GM23338 (cell line): ENCODE measurements at regions not wholly inside any gene's neighbourhood (a gene's known extent, or its start where the extent isn't known, plus 50 kb on each side); places are given as distances from the start of the nearest gene placed in this dataset.

Experiments used
- ATAC-seq: fragments of 200-7000 bp; cut with Tn5 transposase; 3 replicates; pipeline ENCODE4 v1.9.1; 2020
- DNase-seq: peaks from one replicate; pipeline ENCODE4 v3.0.0-alpha.2; 2015; ENCODE audit warnings: low spot score
- H2AFZ ChIP-seq: fragments of 200-600 bp; sonication (generic); 2 replicates; pipeline ENCODE4 v1.8.0; 2016; ENCODE audit warnings: antibody characterized with exemption, mild to moderate bottlenecking, moderate library complexity
- H3F3A ChIP-seq: fragments of 200-600 bp; sonication (generic); replicated peaks from 2 replicates; pipeline ENCODE4 v1.8.0; 2017; ENCODE audit warnings: antibody characterized with exemption, mixed run types, low read depth
- H3K27ac ChIP-seq: fragments of 200-600 bp; sonication (generic); 2 replicates; pipeline ENCODE4 v1.6.1; 2016; ENCODE audit warnings: low read depth
- H3K27me3 ChIP-seq: fragments of 200-600 bp; sonication (generic); 2 replicates; pipeline ENCODE4 v1.8.0; 2016; ENCODE audit warnings: mild to moderate bottlenecking, mixed run types, moderate library complexity; ENCODE audit not compliant: insufficient read depth
- H3K36me3 ChIP-seq: fragments of 200-600 bp; sonication (generic); 2 replicates; pipeline ENCODE4 v1.8.0; 2016; ENCODE audit warnings: mild to moderate bottlenecking; ENCODE audit not compliant: insufficient read depth
- H3K4me1 ChIP-seq: fragments of 200-600 bp; sonication (generic); 2 replicates; pipeline ENCODE4 v1.8.0; 2016; ENCODE audit warnings: mild to moderate bottlenecking, moderate library complexity; ENCODE audit not compliant: insufficient read depth
- H3K4me2 ChIP-seq: fragments of 200-600 bp; sonication (generic); 2 replicates; pipeline ENCODE4 v1.7.1; 2017; ENCODE audit warnings: mixed run types
- H3K4me3 ChIP-seq: fragments of 200-600 bp; sonication (generic); 2 replicates; pipeline ENCODE4 v1.6.1; 2016; ENCODE audit warnings: mixed run types
- H3K79me2 ChIP-seq: fragments of 200-600 bp; sonication (generic); replicated peaks from 2 replicates; pipeline ENCODE4 v1.8.0; 2017; ENCODE audit warnings: mild to moderate bottlenecking; ENCODE audit not compliant: insufficient read depth
- H3K9me2 ChIP-seq: fragments of 200-600 bp; sonication (generic); 2 replicates; pipeline ENCODE4 v1.8.0; 2017; ENCODE audit not compliant: insufficient read depth
- H4K20me1 ChIP-seq: fragments of 200-600 bp; sonication (generic); replicated peaks from 2 replicates; pipeline ENCODE4 v1.8.0; 2017; ENCODE audit warnings: mild to moderate bottlenecking; ENCODE audit not compliant: insufficient read depth
- H3K27ac Mint-ChIP-seq: 2 replicates; pipeline ENCODE4 v1.8.0; 2020; ENCODE audit warnings: inconsistent platforms, mild to moderate bottlenecking, moderate library complexity, mixed read lengths
- H3K27me3 Mint-ChIP-seq: 3 replicates; pipeline ENCODE4 v1.8.0; 2022; ENCODE audit warnings: low read depth, mild to moderate bottlenecking, moderate library complexity, mixed read lengths, inconsistent platforms; ENCODE audit not compliant: insufficient read depth, poor library complexity
- H3K36me3 Mint-ChIP-seq: 3 replicates; pipeline ENCODE4 v1.8.0; 2021; ENCODE audit warnings: low read depth, mild to moderate bottlenecking, inconsistent platforms, moderate library complexity, mixed read lengths
- H3K4me1 Mint-ChIP-seq: 3 replicates; pipeline ENCODE4 v1.8.0; 2020; ENCODE audit warnings: mild to moderate bottlenecking, inconsistent platforms, mixed read lengths
- H3K4me3 Mint-ChIP-seq: 3 replicates; pipeline ENCODE4 v1.8.0; 2021; ENCODE audit warnings: moderate library complexity, mild to moderate bottlenecking, inconsistent platforms, mixed read lengths
- H3K9me3 Mint-ChIP-seq: 3 replicates; pipeline ENCODE4 v1.8.0; 2020; ENCODE audit warnings: moderate library complexity, mild to moderate bottlenecking, inconsistent platforms, mixed read lengths
- CREB1 ChIP-seq: fragments of 250-450 bp; sonication (Bioruptor Pico); IDR thresholded peaks from 2 replicates; pipeline ENCODE4 v1.5.0; 2020; ENCODE audit warnings: low read depth, mild to moderate bottlenecking, moderate library complexity
- ETS1 ChIP-seq: IDR thresholded peaks from 2 replicates; pipeline ENCODE4 v1.6.1; 2016; ENCODE audit warnings: antibody characterized with exemption
- EZH2phosphoT487 ChIP-seq: fragments of 200-600 bp; sonication (generic); IDR thresholded peaks from one replicate; pipeline ENCODE4 v1.8.1; 2018; ENCODE audit warnings: antibody characterized with exemption; ENCODE audit not compliant: unreplicated experiment
- NANOG ChIP-seq: IDR thresholded peaks from 2 replicates; pipeline ENCODE4 v1.6.1; 2016; ENCODE audit warnings: antibody characterized with exemption, borderline replicate concordance
- REST ChIP-seq: IDR thresholded peaks from one replicate; pipeline ENCODE4 v1.6.1; 2018; ENCODE audit warnings: antibody characterized with exemption; ENCODE audit not compliant: unreplicated experiment
- STAT1 ChIP-seq: IDR thresholded peaks from one replicate; pipeline ENCODE4 v1.6.1; 2016; ENCODE audit warnings: antibody characterized with exemption; ENCODE audit not compliant: unreplicated experiment
- ZNF331 ChIP-seq: fragments of 250-450 bp; sonication (Bioruptor Pico); IDR thresholded peaks from 2 replicates; pipeline ENCODE4 v1.5.0; 2020; ENCODE audit warnings: low read depth, mild to moderate bottlenecking, moderate library complexity
- ZNF462 ChIP-seq: fragments of 250-450 bp; sonication (Bioruptor Pico); IDR thresholded peaks from 2 replicates; pipeline ENCODE4 v1.5.0; 2020; ENCODE audit warnings: mild to moderate bottlenecking, moderate library complexity

- TF ChIP-seq ZNF462 (CRISPR knock-in tag) (no peak), NANOG (no peak), ZNF331 (no peak)
Observed at GRCh38 chr6:5909721-5910120, 97.0 kb downstream of the NRN1 start (continued).

- no peak for TF ChIP-seq CREB1 (CRISPR knock-in tag)
- Mint-ChIP-seq H3K27ac (no peak overlapping the region), H3K4me3 (no peak overlapping the region), H3K4me1 (no peaks in the 10 kb centered on the region; the same call in 2 of the 3 replicates), H3K27me3 (no peaks in the 10 kb centered on the region), H3K9me3 (no peaks in the 10 kb centered on the region), H3K36me3 (no peaks in the 10 kb centered on the region)
- H3K9me2 ChIP-seq = peaks cover 3% of the 10 kb centered on the region; the same call in 1 of the 2 replicates
- H3K27me3 ChIP-seq = no peaks in the 10 kb centered on the region
- no peak overlapping the region for H3K4me2 ChIP-seq
- H4K20me1 ChIP-seq = no peaks in the 10 kb centered on the region
- H3K36me3 ChIP-seq = no peaks in the 10 kb centered on the region
- no peak overlapping the region for H3K4me3 ChIP-seq
- H3K27ac ChIP-seq = no peak overlapping the region
- no peaks in the 10 kb centered on the region for H3K4me1 ChIP-seq
- no peaks in the 10 kb centered on the region for H3F3A ChIP-seq
- no peak for ATAC-seq
- H2AFZ ChIP-seq = no peak overlapping the region
- DNase-seq = no peak
- H3K79me2 ChIP-seq = no peaks in the 10 kb centered on the region
Observed at GRCh38 chr6:5906842-5907241, 99.9 kb downstream of the NRN1 start.

GRCh38 chr6:5906340-5906670, 100.4 kb downstream of the NRN1 start:
- Histone ChIP-seq H4K20me1 (no peaks in the 10 kb centered on the region), H3K27ac (no peak overlapping the region), H3K4me3 (no peak overlapping the region), H3K4me2 (no peak overlapping the region), H3K79me2 (no peaks in the 10 kb centered on the region), H3K4me1 (no peaks in the 10 kb centered on the region), H3K36me3 (no peaks in the 10 kb centered on the region), H3K27me3 (no peaks in the 10 kb centered on the region), H2AFZ (no peak overlapping the region), H3F3A (no peaks in the 10 kb centered on the region), H3K9me2 (peaks cover 3% of the 10 kb centered on the region; the same call in 1 of the 2 replicates)
- DNase-seq (no peak), ATAC-seq (no peak)
- Mint-ChIP-seq H3K9me3 (no peaks in the 10 kb centered on the region), H3K36me3 (no peaks in the 10 kb centered on the region), H3K4me3 (no peak overlapping the region), H3K4me1 (no peaks in the 10 kb centered on the region; the same call in 2 of the 3 replicates), H3K27me3 (no peaks in the 10 kb centered on the region), H3K27ac (no peak overlapping the region)
- TF ChIP-seq REST (no peak), ETS1 (no peak), CREB1 (CRISPR knock-in tag) (no peak), STAT1 (no peak), EZH2phosphoT487 (no peak)
